ENCODE measurements at regions not wholly inside any gene's neighbourhood (a gene's known extent, or its start where the extent isn't known, plus 50 kb on each side); places are given as distances from the start of the nearest gene placed in this dataset.

DNA sequence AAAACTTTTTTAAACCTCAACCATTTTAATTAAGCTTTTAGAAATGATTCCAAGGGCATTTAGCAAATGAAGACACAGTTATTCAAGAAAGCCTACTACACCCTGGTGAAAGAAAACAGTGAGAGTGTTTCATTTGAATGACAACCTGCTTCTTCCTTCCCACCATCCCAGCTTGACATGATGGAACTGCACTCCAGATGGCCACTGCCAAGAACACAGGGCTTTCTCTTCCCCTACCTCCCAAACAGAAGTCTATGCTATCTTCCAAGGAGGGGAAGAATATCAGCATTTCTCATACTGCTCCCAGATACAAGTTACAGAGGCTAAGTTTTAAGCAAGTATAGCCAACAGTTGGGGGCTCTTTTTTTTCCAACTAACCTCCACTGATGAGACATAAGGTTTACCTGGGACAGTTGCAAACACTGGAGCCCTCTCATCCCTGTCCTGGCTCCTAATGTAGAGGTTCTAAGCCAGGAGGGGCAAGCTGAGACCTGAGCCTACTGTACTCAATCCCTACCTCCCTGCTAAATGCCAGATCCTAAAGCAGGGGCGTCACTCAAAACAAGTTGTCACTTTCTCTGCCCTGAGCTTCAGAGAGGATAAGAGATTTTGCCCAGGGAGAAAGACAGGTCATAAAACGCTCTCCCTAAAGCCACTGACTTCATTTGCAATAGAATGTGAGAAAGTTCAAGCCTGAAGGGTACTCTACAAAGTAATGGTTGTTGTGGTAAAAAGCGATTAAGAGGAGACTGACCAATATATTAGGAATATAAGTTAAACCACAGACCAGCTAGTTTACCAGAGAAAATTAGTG lies 88.5 kb upstream of the SLC27A6 start:
- TF ChIP-seq REST (IDR thresholded peaks at IDR 0.05; ENCODE audit: unreplicated experiment) (no peak), CTCF (conservative IDR thresholded peaks at IDR 0.05; ENCODE audit: low read depth in 2 of 2) (no peak), POLR2AphosphoS5 (IDR thresholded peaks at IDR 0.05; ENCODE audit: low read depth) (no peak), NANOG (IDR thresholded peaks at IDR 0.05; ENCODE audit: borderline replicate concordance) (no peak), EZH2 (IDR thresholded peaks at IDR 0.05; ENCODE audit: low read depth, unreplicated experiment) (no peak), EZH2phosphoT487 (IDR thresholded peaks at IDR 0.05; ENCODE audit: unreplicated experiment) (no peak), STAT1 (IDR thresholded peaks at IDR 0.05; ENCODE audit: unreplicated experiment) (no peak), CREB1 (CRISPR knock-in tag; IDR thresholded peaks at IDR 0.05; ENCODE audit: low read depth) (no peak), ZNF114 (CRISPR knock-in tag; IDR thresholded peaks at IDR 0.05) (no peak)

Data from GM23338 (cell line).